Mesendoderm (in vitro differentiated cells): ENCODE measurements at regions not wholly inside any gene's neighbourhood (a gene's known extent, or its start where the extent isn't known, plus 50 kb on each side); places are given as distances from the start of the nearest gene placed in this dataset.
A peak's percentile ranks its signal among the peaks of the same experiment; 100 is the strongest.

ENCODE experiments used
- DNase-seq: peaks from one replicate; pipeline ENCODE4 v3.0.0; 2013
- H2AK5ac ChIP-seq: 2 replicates; pipeline ENCODE4 v1.6.1; 2013; ENCODE audit warnings: low read length, inconsistent platforms
- H2BK120ac ChIP-seq: 2 replicates; pipeline ENCODE4 v1.6.1; 2013; ENCODE audit warnings: low read depth, mild to moderate bottlenecking, low read length, moderate library complexity, mixed read lengths
- H2BK15ac ChIP-seq: replicated peaks from 2 replicates; pipeline ENCODE4 v1.6.1; 2013; ENCODE audit warnings: low read depth, mild to moderate bottlenecking, moderate library complexity
- H2BK5ac ChIP-seq: 2 replicates; pipeline ENCODE4 v1.6.1; 2013; ENCODE audit warnings: low read length, inconsistent platforms
- H3K18ac ChIP-seq: 2 replicates; pipeline ENCODE4 v1.6.1; 2013; ENCODE audit warnings: mild to moderate bottlenecking, low read length, mixed read lengths
- H3K23ac ChIP-seq: one replicate; pipeline ENCODE4 v1.6.1; 2013; ENCODE audit warnings: low read length
- H3K27ac ChIP-seq: 2 replicates; pipeline ENCODE4 v1.5.1; 2013; ENCODE audit warnings: low read depth, mild to moderate bottlenecking, inconsistent platforms, low read length, moderate library complexity
- H3K27me3 ChIP-seq: 2 replicates; pipeline ENCODE4 v1.6.1; 2013; ENCODE audit warnings: low read length, control low read depth, mild to moderate bottlenecking, inconsistent platforms; ENCODE audit not compliant: insufficient read depth, poor library complexity
- H3K36me3 ChIP-seq: 2 replicates; pipeline ENCODE4 v1.6.1; 2013; ENCODE audit warnings: low read length, inconsistent platforms; ENCODE audit not compliant: control insufficient read depth, insufficient read depth
- H3K4ac ChIP-seq: one replicate; pipeline ENCODE4 v1.6.1; 2013; ENCODE audit warnings: low read depth, mild to moderate bottlenecking, low read length, moderate library complexity
- H3K4me1 ChIP-seq: 2 replicates; pipeline ENCODE4 v1.6.1; 2013; ENCODE audit warnings: low read depth, low read length, inconsistent platforms; ENCODE audit not compliant: control insufficient read depth
- H3K4me2 ChIP-seq: 2 replicates; pipeline ENCODE4 v1.6.1; 2013; ENCODE audit warnings: low read length
- H3K4me3 ChIP-seq: 2 replicates; pipeline ENCODE4 v1.5.1; 2013; ENCODE audit warnings: mild to moderate bottlenecking, low read length
- H3K56ac ChIP-seq: one replicate; pipeline ENCODE4 v1.6.1; 2013; ENCODE audit warnings: low read length
- H3K79me1 ChIP-seq: 2 replicates; pipeline ENCODE4 v1.6.1; 2013; ENCODE audit warnings: low read length, inconsistent platforms
- H3K79me2 ChIP-seq: 2 replicates; pipeline ENCODE4 v1.6.1; 2013; ENCODE audit warnings: mild to moderate bottlenecking, low read length; ENCODE audit not compliant: control insufficient read depth, insufficient read depth
- H3K9ac ChIP-seq: 2 replicates; pipeline ENCODE4 v1.6.1; 2013; ENCODE audit warnings: low read length, inconsistent platforms
- H4K5ac ChIP-seq: one replicate; pipeline ENCODE4 v1.6.1; 2013; ENCODE audit warnings: low read length
- H4K8ac ChIP-seq: one replicate; pipeline ENCODE4 v1.6.1; 2013; ENCODE audit warnings: low read depth, mild to moderate bottlenecking, control low read depth, low read length, moderate library complexity
- WGBS: extraction: QIAGEN DNeasy Blood & Tissue Kit; methylation state at CpG from one replicate; pipeline ENCODE4 v1.1.7; 2013; ENCODE audit warnings: low lambda C conversion rate, missing lambda C conversion rate; ENCODE audit not compliant: insufficient coverage; ENCODE audit errors: extremely low coverage; 5-methylcytosine and 5-hydroxymethylcytosine counted together

DNA sequence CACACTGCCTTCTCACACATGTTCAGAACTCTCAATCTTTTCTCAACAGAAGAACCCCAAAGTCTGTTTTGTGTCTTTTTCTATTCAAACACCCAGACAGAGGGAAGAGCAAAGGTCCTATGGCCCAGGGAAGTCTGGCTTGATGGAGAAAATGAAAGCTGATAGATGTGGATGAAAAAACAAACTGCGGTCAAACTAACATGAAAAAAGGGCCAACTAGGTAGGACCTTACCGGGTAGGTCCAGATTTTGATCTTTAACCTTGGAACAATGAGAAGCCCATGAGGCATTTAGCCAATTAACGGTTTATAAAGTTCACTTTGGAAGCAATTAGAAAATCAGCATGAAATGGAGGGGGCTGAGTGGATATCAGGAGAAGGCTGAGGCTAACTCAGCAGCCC, 507.7 kb upstream of the SLC35B3 start:
- H3K79me2 ChIP-seq, result no peaks in the 10 kb centered on the region

GRCh38 chr6:8941577-8941976, 506.2 kb upstream of the SLC35B3 start:
- H3K56ac ChIP-seq, result no peak overlapping the region
- H4K5ac ChIP-seq, result no peak overlapping the region
- no peak for DNase-seq
- no peaks in the 10 kb centered on the region for H3K79me2 ChIP-seq
- no peak overlapping the region for H3K27ac ChIP-seq
- H3K4me2 ChIP-seq, result no peak overlapping the region
- H3K23ac ChIP-seq, result no peak overlapping the region
- no peak overlapping the region for H4K8ac ChIP-seq
- no peak overlapping the region for H2BK5ac ChIP-seq
- no peaks in the 10 kb centered on the region for H3K79me1 ChIP-seq
- no peak overlapping the region for H2BK15ac ChIP-seq
- no peaks in the 10 kb centered on the region for H3K4me1 ChIP-seq
- no peak overlapping the region for H2BK120ac ChIP-seq
- no CpG with 5 or more reads among the region's 2 CpGs for WGBS
- no peak overlapping the region for H3K9ac ChIP-seq
- no peak overlapping the region for H2AK5ac ChIP-seq
- no peak overlapping the region for H3K18ac ChIP-seq
- no peak overlapping the region for H3K4me3 ChIP-seq
- H3K27me3 ChIP-seq, result no peaks in the 10 kb centered on the region
- H3K36me3 ChIP-seq, result no peaks in the 10 kb centered on the region
- H3K4ac ChIP-seq, result no peak overlapping the region

More for the DNA sequence above, 507.7 kb upstream of the SLC35B3 start:
- H3K27ac ChIP-seq, result no peak overlapping the region
- no peak overlapping the region for H3K4me2 ChIP-seq
- no peak overlapping the region for H3K4me3 ChIP-seq
- no peaks in the 10 kb centered on the region for H3K27me3 ChIP-seq
- peak; percentile 22 for DNase-seq
- no peak overlapping the region for H3K18ac ChIP-seq
- H3K36me3 ChIP-seq, result no peaks in the 10 kb centered on the region
- no peak overlapping the region for H2BK120ac ChIP-seq
- WGBS, result no CpG with 5 or more reads among the region's 3 CpGs
- no peak overlapping the region for H4K8ac ChIP-seq
- no peak overlapping the region for H2BK5ac ChIP-seq
- no peaks in the 10 kb centered on the region for H3K4me1 ChIP-seq
- H3K9ac ChIP-seq, result no peak overlapping the region
- H3K79me1 ChIP-seq, result no peaks in the 10 kb centered on the region
- H3K23ac ChIP-seq, result no peak overlapping the region
- H3K56ac ChIP-seq, result no peak overlapping the region
- no peak overlapping the region for H4K5ac ChIP-seq
- no peak overlapping the region for H2AK5ac ChIP-seq
- no peak overlapping the region for H2BK15ac ChIP-seq
- H3K4ac ChIP-seq, result no peak overlapping the region

- Histone ChIP-seq H2AK5ac (no peak overlapping the region), H3K4ac (no peak overlapping the region), H3K4me2 (no peak overlapping the region), H2BK5ac (no peak overlapping the region), H3K27me3 (no peaks in the 10 kb centered on the region), H3K36me3 (no peaks in the 10 kb centered on the region), H2BK15ac (no peak overlapping the region), H3K4me1 (no peaks in the 10 kb centered on the region), H3K4me3 (no peak overlapping the region), H4K8ac (no peak overlapping the region), H4K5ac (no peak overlapping the region), H3K79me1 (no peaks in the 10 kb centered on the region), H3K56ac (no peak overlapping the region), H3K9ac (no peak overlapping the region), H3K23ac (no peak overlapping the region), H2BK120ac (no peak overlapping the region), H3K27ac (no peak overlapping the region), H3K18ac (no peak overlapping the region), H3K79me2 (no peaks in the 10 kb centered on the region)
- no CpG with 5 or more reads among the region's 6 CpGs for WGBS
- DNase-seq, result no peak
Measured at GRCh38 chr6:8940356-8940755, 505.0 kb upstream of the SLC35B3 start.

- no peak overlapping the region for H2BK15ac ChIP-seq
- no peak overlapping the region for H3K27ac ChIP-seq
- H3K18ac ChIP-seq, result no peak overlapping the region
- no peaks in the 10 kb centered on the region for H3K36me3 ChIP-seq
- no peaks in the 10 kb centered on the region for H3K79me2 ChIP-seq
- no peaks in the 10 kb centered on the region for H3K79me1 ChIP-seq
- H3K4ac ChIP-seq, result no peak overlapping the region
- no peak overlapping the region for H2BK5ac ChIP-seq
- no peak overlapping the region for H2AK5ac ChIP-seq
- no peak overlapping the region for H3K4me3 ChIP-seq
- H3K23ac ChIP-seq, result no peak overlapping the region
- no peak overlapping the region for H3K4me2 ChIP-seq
- no peak overlapping the region for H3K56ac ChIP-seq
- H4K5ac ChIP-seq, result no peak overlapping the region
- no peak overlapping the region for H3K9ac ChIP-seq
- peak; percentile 6 for DNase-seq
- H4K8ac ChIP-seq, result no peak overlapping the region
- no peak overlapping the region for H2BK120ac ChIP-seq
- H3K27me3 ChIP-seq, result no peaks in the 10 kb centered on the region
- no CpG with 5 or more reads among the region's 4 CpGs for WGBS
- no peaks in the 10 kb centered on the region for H3K4me1 ChIP-seq
Measured at GRCh38 chr6:8939615-8940014, 504.3 kb upstream of the SLC35B3 start.

GRCh38 chr6:8934318-8934717, 499.0 kb upstream of the SLC35B3 start:
- H3K9ac ChIP-seq, result no peak overlapping the region
- no CpG with 5 or more reads among the region's 4 CpGs for WGBS
- no peak for DNase-seq
- H3K56ac ChIP-seq, result no peak overlapping the region
- H3K4me1 ChIP-seq, result no peaks in the 10 kb centered on the region
- no peak overlapping the region for H4K5ac ChIP-seq
- no peak overlapping the region for H3K4ac ChIP-seq
- no peaks in the 10 kb centered on the region for H3K36me3 ChIP-seq
- no peak overlapping the region for H3K4me3 ChIP-seq
- H2BK15ac ChIP-seq, result no peak overlapping the region
- H3K27me3 ChIP-seq, result no peaks in the 10 kb centered on the region
- no peaks in the 10 kb centered on the region for H3K79me2 ChIP-seq
- no peaks in the 10 kb centered on the region for H3K79me1 ChIP-seq
- H3K18ac ChIP-seq, result no peak overlapping the region
- H2BK120ac ChIP-seq, result no peak overlapping the region
- H3K4me2 ChIP-seq, result no peak overlapping the region
- H3K23ac ChIP-seq, result no peak overlapping the region
- no peak overlapping the region for H2AK5ac ChIP-seq
- no peak overlapping the region for H2BK5ac ChIP-seq
- no peak overlapping the region for H4K8ac ChIP-seq
- no peak overlapping the region for H3K27ac ChIP-seq

DNA sequence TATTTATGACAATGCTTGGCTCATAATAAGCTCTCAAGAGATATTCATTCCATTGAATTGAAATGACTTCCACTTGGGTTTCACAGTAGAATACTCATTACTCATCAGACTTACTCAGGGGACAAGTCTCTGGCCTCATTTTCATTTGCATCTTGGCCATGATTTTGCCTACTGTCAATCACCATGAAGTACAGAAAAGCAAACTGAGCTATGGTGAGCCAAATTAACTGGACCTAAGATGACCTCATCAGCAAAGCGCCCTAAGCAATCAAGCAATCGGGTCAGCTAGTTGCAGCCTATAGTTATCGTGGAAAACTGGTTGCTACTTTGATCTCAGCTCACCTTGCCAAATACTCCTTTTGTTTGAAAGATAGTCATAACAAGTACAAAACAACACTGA, 494.7 kb upstream of the SLC35B3 start:
- H3K4me3 ChIP-seq, result no peak overlapping the region
- H3K4ac ChIP-seq, result no peak overlapping the region
- no peaks in the 10 kb centered on the region for H3K79me1 ChIP-seq
- no peaks in the 10 kb centered on the region for H3K36me3 ChIP-seq
- no peak overlapping the region for H3K56ac ChIP-seq
- no peak overlapping the region for H4K8ac ChIP-seq
- no peaks in the 10 kb centered on the region for H3K27me3 ChIP-seq
- no peak overlapping the region for H3K23ac ChIP-seq
- H3K4me2 ChIP-seq, result no peak overlapping the region
- H2BK5ac ChIP-seq, result no peak overlapping the region
- no peak overlapping the region for H3K9ac ChIP-seq
- no CpG with 5 or more reads among the region's 3 CpGs for WGBS
- H2BK120ac ChIP-seq, result no peak overlapping the region
- H3K79me2 ChIP-seq, result no peaks in the 10 kb centered on the region
- H3K27ac ChIP-seq, result no peak overlapping the region
- no peak overlapping the region for H2BK15ac ChIP-seq
- H3K4me1 ChIP-seq, result no peaks in the 10 kb centered on the region
- no peak overlapping the region for H3K18ac ChIP-seq
- no peak overlapping the region for H4K5ac ChIP-seq
- H2AK5ac ChIP-seq, result no peak overlapping the region
- no peak for DNase-seq
